NCI-H1048 (cell line): ENCODE measurements at regions not wholly inside any gene's neighbourhood (a gene's known extent, or its start where the extent isn't known, plus 50 kb on each side); places are given as distances from the start of the nearest gene placed in this dataset.

Experiments
- DNase-seq: peaks from one replicate; lab custom pipeline; 2025; lab: John Stamatoyannopoulos, UW

- no peak for DNase-seq
These were observed 1194.6 kb downstream of the ZPLD1 start for GRCh38 chr3:103629391-103629790.

GRCh38 chr3:103644450-103644849 is 1209.6 kb downstream of the ZPLD1 start:
- DNase-seq: no peak

GRCh38 chr3:103653996-103654395 is 1219.2 kb downstream of the ZPLD1 start:
- DNase-seq: no peak

GRCh38 chr3:103657756-103658155 is 1222.9 kb downstream of the ZPLD1 start:
- no peak for DNase-seq

- DNase-seq: no peak
These were observed 1226.0 kb downstream of the ZPLD1 start for GRCh38 chr3:103660810-103661209.

- no peak for DNase-seq
These were observed 1227.8 kb downstream of the ZPLD1 start for GRCh38 chr3:103662591-103662990.

- DNase-seq: no peak
These were observed 1237.5 kb downstream of the ZPLD1 start for GRCh38 chr3:103672346-103672745.

GRCh38 chr3:103684904-103685303 is 1250.1 kb downstream of the ZPLD1 start:
- DNase-seq: no peak

GRCh38 chr3:103685939-103686338 is 1251.1 kb downstream of the ZPLD1 start:
- no peak for DNase-seq

GRCh38 chr3:103690536-103690935 is 1255.7 kb downstream of the ZPLD1 start:
- no peak for DNase-seq

GRCh38 chr3:103693831-103694230 is 1259.0 kb downstream of the ZPLD1 start:
- DNase-seq: no peak

- no peak for DNase-seq
These were observed 1263.8 kb downstream of the ZPLD1 start for GRCh38 chr3:103698646-103699045.

- no peak for DNase-seq
These were observed 1264.4 kb downstream of the ZPLD1 start for GRCh38 chr3:103699228-103699627.

GRCh38 chr3:103705641-103706040 is 1270.8 kb downstream of the ZPLD1 start:
- no peak for DNase-seq

- no peak for DNase-seq
These were observed 1271.9 kb downstream of the ZPLD1 start for GRCh38 chr3:103706671-103707070.

GRCh38 chr3:103711670-103712069 is 1276.9 kb downstream of the ZPLD1 start:
- DNase-seq: no peak

GRCh38 chr3:103712320-103713008 is 1277.6 kb downstream of the ZPLD1 start:
- no peak for DNase-seq

GRCh38 chr3:103729547-103729946 is 1294.7 kb downstream of the ZPLD1 start:
- no peak for DNase-seq

- no peak for DNase-seq
These were observed 1295.9 kb downstream of the ZPLD1 start for GRCh38 chr3:103730744-103731143.

GRCh38 chr3:103752986-103753385 is 1318.2 kb downstream of the ZPLD1 start:
- DNase-seq: no peak

GRCh38 chr3:103767635-103768034 is 1332.8 kb downstream of the ZPLD1 start:
- no peak for DNase-seq

GRCh38 chr3:103785017-103785416 is 1350.2 kb downstream of the ZPLD1 start:
- DNase-seq: no peak

- DNase-seq: no peak
These were observed 1350.7 kb downstream of the ZPLD1 start for GRCh38 chr3:103785537-103785936.

GRCh38 chr3:103786296-103786695 is 1351.5 kb downstream of the ZPLD1 start:
- DNase-seq: no peak
